ENCODE measurements at regions not wholly inside any gene's neighbourhood (a gene's known extent, or its start where the extent isn't known, plus 50 kb on each side); places are given as distances from the start of the nearest gene placed in this dataset.
A peak's percentile ranks its signal among the peaks of the same experiment; 100 is the strongest.
"Not testable (repeated sequence)": the region's sequence is repeated elsewhere in the genome, so short reads cannot be mapped to it uniquely, and the experiment has no call there.

GRCh38 chr2:35960596-35960995 lies 395.0 kb upstream of the CRIM1 start:
- Histone ChIP-seq H3K4me3 (no peak overlapping the region), H3K36me3 (no peaks in the 10 kb centered on the region), H3K9me3 (peaks cover 0 to 10% (median 0%) of the 10 kb centered on the region in 3 donors), H3K27ac (no peak overlapping the region), H3K4me1 (no peaks in the 10 kb centered on the region), H3K27me3 (no peaks in the 10 kb centered on the region)
- no peak for ATAC-seq
- TF ChIP-seq EP300 (IDR thresholded peaks at IDR 0.05) (no peak), CTCF (IDR thresholded peaks at IDR 0.05) (no peak), POLR2A (IDR thresholded peaks at IDR 0.05) (no peak), POLR2AphosphoS5 (IDR thresholded peaks at IDR 0.05) (no peak)
- WGBS, 2 donors (ENCODE audit: low coverage in 1 of 2) = 39 to 67% methylated on average over 1 of the region's 1 CpG

- WGBS, 2 donors (ENCODE audit: low coverage in 1 of 2) = 86 to 92% methylated on average over 10 of the region's 10 CpGs
- not testable (repeated sequence) for ATAC-seq, H3K4me3 ChIP-seq, H3K27me3 ChIP-seq, H3K27ac ChIP-seq, H3K4me1 ChIP-seq, H3K36me3 ChIP-seq
- H3K9me3 ChIP-seq = peaks cover 0 to 10% (median 0%) of the 10 kb centered on the region in 3 donors
Measured at GRCh38 chr2:35957053-35957452, 398.5 kb upstream of the CRIM1 start.

- H3K27ac ChIP-seq = peak overlapping the region in 1 of 4 donors; percentile 32
- no peaks in the 10 kb centered on the region for H3K27me3 ChIP-seq
- no peak for ATAC-seq
- WGBS, 2 donors (ENCODE audit: low coverage in 1 of 2) = 39% methylated on average over 2 of the region's 2 CpGs; no CpG with 5 or more reads in 1 of the 2 donors
- no peaks in the 10 kb centered on the region for H3K36me3 ChIP-seq
- no peak for TF ChIP-seq EP300 (IDR thresholded peaks at IDR 0.05)
- TF ChIP-seq POLR2AphosphoS5 (IDR thresholded peaks at IDR 0.05) = no peak
- no peak for TF ChIP-seq CTCF (IDR thresholded peaks at IDR 0.05)
- no peak for TF ChIP-seq POLR2A (IDR thresholded peaks at IDR 0.05)
- peaks cover 0 to 23% (median 0%) of the 10 kb centered on the region in 3 donors for H3K4me1 ChIP-seq
- H3K4me3 ChIP-seq = no peak overlapping the region
- H3K9me3 ChIP-seq = no peaks in the 10 kb centered on the region
Measured at GRCh38 chr2:35946478-35946877, 409.1 kb upstream of the CRIM1 start.

- peak; percentile 83 for ATAC-seq
- H3K27me3 ChIP-seq = no peaks in the 10 kb centered on the region
- no peaks in the 10 kb centered on the region for H3K36me3 ChIP-seq
- no peaks in the 10 kb centered on the region for H3K9me3 ChIP-seq
- peak overlapping the region in 2 of 4 donors; percentile 1 to 38 for H3K27ac ChIP-seq
- WGBS, 2 donors (ENCODE audit: low coverage in 1 of 2) = 14 to 41% methylated on average over 4 of the region's 4 CpGs
- H3K4me3 ChIP-seq = no peak overlapping the region
- peak in 2 of 4 experiments; percentile 6 to 17 for TF ChIP-seq CTCF (IDR thresholded peaks at IDR 0.05)
- TF ChIP-seq EP300 (IDR thresholded peaks at IDR 0.05) = no peak
- peak; percentile 49 for TF ChIP-seq POLR2AphosphoS5 (IDR thresholded peaks at IDR 0.05)
- TF ChIP-seq POLR2A (IDR thresholded peaks at IDR 0.05) = no peak
- peaks cover 0 to 20% (median 0%) of the 10 kb centered on the region in 3 donors for H3K4me1 ChIP-seq
Measured at GRCh38 chr2:35938838-35939237, 416.7 kb upstream of the CRIM1 start.

GRCh38 chr2:35933031-35933430 lies 422.5 kb upstream of the CRIM1 start:
- Histone ChIP-seq H3K4me1 (peaks cover 0 to 8% (median 0%) of the 10 kb centered on the region in 3 donors), H3K9me3 (no peaks in the 10 kb centered on the region), H3K36me3 (no peaks in the 10 kb centered on the region), H3K27ac (no peak overlapping the region), H3K27me3 (no peaks in the 10 kb centered on the region), H3K4me3 (no peak overlapping the region)
- no peak for TF ChIP-seq CTCF (IDR thresholded peaks at IDR 0.05)
- no peak for TF ChIP-seq EP300 (IDR thresholded peaks at IDR 0.05)
- TF ChIP-seq POLR2AphosphoS5 (IDR thresholded peaks at IDR 0.05) = no peak
- no peak for TF ChIP-seq POLR2A (IDR thresholded peaks at IDR 0.05)
- 63 to 82% methylated on average over 1 of the region's 1 CpG for WGBS, 2 donors (ENCODE audit: low coverage in 1 of 2)
- ATAC-seq = no peak
